K562 (cell line): ENCODE measurements at regions not wholly inside any gene's neighbourhood (a gene's known extent, or its start where the extent isn't known, plus 50 kb on each side); places are given as distances from the start of the nearest gene placed in this dataset.

Experiments used
- ATAC-seq: fragments of 200-7000 bp; cut with Tn5 transposase; 3 replicates; pipeline ENCODE4 v1.9.1; 2020; ENCODE audit warnings: moderate library complexity
- BruUV-seq: library from RNA; stranded (reverse); fragments of 400-500 nt; replicated peaks from 2 replicates; lab custom pipeline; 2021; lab: Mats Ljungman, UMichigan
- CTCF ChIA-PET: fragments of 300-600 bp; formaldehyde crosslinking; extraction: SDS; loops from one replicate; lab custom pipeline; 2021; ENCODE audit warnings: low intra/inter-chr PET ratio; lab: Yijun Ruan, JAX
- POLR2A ChIA-PET: fragments of 300-600, 350-650 bp; sonication (Branson Sonifier 250); formaldehyde crosslinking; extraction: SDS; loops from one replicate; lab custom pipeline; 2021; ENCODE audit warnings: antibody characterized with exemption, inconsistent platforms; lab: Yijun Ruan, JAX
- DNase-seq, 4 experiments: peaks; one replicate each; pipeline versions ENCODE4 v3.0.0 to v3.0.0-alpha.2; 2011 to 2018; ENCODE audit warnings: low spot score in 3 of 4, mixed read lengths in 3 of 4; ENCODE audit errors: extremely low read depth in 1 of 4
- FAIRE-seq: peaks from 2 replicates; lab custom pipeline; 2011; peaks lifted over from hg19 to GRCh38; lab: Jason Lieb, UNC
- H2AFZ ChIP-seq: 2 replicates; pipeline ENCODE4 v1.6.0; 2011; ENCODE audit warnings: low read depth, low read length, control low read depth, inconsistent platforms
- H3K27ac ChIP-seq: fragments of 200-600 bp; 3 replicates; pipeline ENCODE4 v1.8.0; 2011; ENCODE audit warnings: low read depth, mild to moderate bottlenecking, control low read depth, inconsistent platforms, low read length, moderate library complexity, mixed read lengths; ENCODE audit errors: extremely low read depth
- H3K27me3 ChIP-seq, 2 experiments: fragments of 300-600 bp in 1 of 2; 2 replicates in 1 of 2; 3 replicates in 1 of 2; pipeline versions ENCODE4 v1.6.0 to v1.8.0; 2011; ENCODE audit warnings: inconsistent platforms in 2 of 2, low read length in 2 of 2, mild to moderate bottlenecking in 1 of 2, mixed read lengths in 1 of 2, moderate library complexity in 1 of 2; ENCODE audit not compliant: control insufficient read depth in 2 of 2, insufficient read depth in 2 of 2
- H3K36me3 ChIP-seq: fragments of 300-600 bp; 3 replicates; pipeline ENCODE4 v1.8.0; 2011; ENCODE audit warnings: mild to moderate bottlenecking, low read length, inconsistent platforms; ENCODE audit not compliant: control insufficient read depth, insufficient read depth
- H3K4me1 ChIP-seq, 2 experiments: fragments of 200-600 bp in 1 of 2; replicated peaks in 1 of 2; 2 replicates in 1 of 2; 3 replicates in 1 of 2; pipeline versions ENCODE4 v1.5.1 to v1.8.0; 2011; ENCODE audit warnings: inconsistent platforms in 2 of 2, low read length in 2 of 2, mild to moderate bottlenecking in 1 of 2, mixed read lengths in 1 of 2, moderate library complexity in 1 of 2; ENCODE audit not compliant: control insufficient read depth in 2 of 2, insufficient read depth in 2 of 2
- H3K4me2 ChIP-seq: 2 replicates; pipeline ENCODE4 v1.6.1; 2011; ENCODE audit warnings: low read length, control low read depth, inconsistent platforms, mixed read lengths; ENCODE audit not compliant: insufficient read depth
- H3K4me3 ChIP-seq: fragments of 200-600 bp; sonication (generic), shearing (Covaris generic); 2 replicates; pipeline ENCODE4 v1.5.1; 2016; ENCODE audit warnings: control low read depth, inconsistent platforms
- H3K79me2 ChIP-seq: fragments of 200-600 bp; 3 replicates; pipeline ENCODE4 v1.8.0; 2011; ENCODE audit warnings: low read length, inconsistent platforms; ENCODE audit not compliant: control insufficient read depth, insufficient read depth
- H3K9ac ChIP-seq, 2 experiments: 2 replicates each; pipeline versions ENCODE4 v1.6.0 to v1.6.1; 2011; ENCODE audit warnings: low read depth in 2 of 2, low read length in 2 of 2, control low read depth in 1 of 2, inconsistent platforms in 1 of 2, mild to moderate bottlenecking in 1 of 2, mixed read lengths in 1 of 2; ENCODE audit not compliant: insufficient read depth in 1 of 2
- H3K9me1 ChIP-seq: one replicate; pipeline ENCODE4 v1.6.0; 2011; ENCODE audit warnings: inconsistent platforms, mild to moderate bottlenecking, low read length, moderate library complexity; ENCODE audit not compliant: control insufficient read depth, insufficient read depth
- H3K9me3 ChIP-seq: replicated peaks from 2 replicates; pipeline ENCODE4 v1.5.1; 2011; ENCODE audit warnings: low read depth, low read length, inconsistent platforms; ENCODE audit not compliant: control insufficient read depth, insufficient read depth
- H4K20me1 ChIP-seq: replicated peaks from 2 replicates; pipeline ENCODE4 v1.6.1; 2011; ENCODE audit warnings: low read length, inconsistent platforms, mixed read lengths; ENCODE audit not compliant: control insufficient read depth, insufficient read depth
- BHLHE40 ChIP-seq: IDR thresholded peaks from 2 replicates; pipeline ENCODE4 v1.6.1; 2011; ENCODE audit warnings: low read length, improper control_type of control experiment
- CSDE1 ChIP-seq, 2 experiments: fragments of 450-650 bp; IDR thresholded peaks; 2 replicates each; pipeline ENCODE4 v1.6.1; 2016; ENCODE audit warnings: mild to moderate bottlenecking in 1 of 2
- MCM2 ChIP-seq: fragments of 450-650 bp; IDR thresholded peaks from 2 replicates; pipeline ENCODE4 v1.6.1; 2017; ENCODE audit warnings: low read depth, mild to moderate bottlenecking
- NELFE ChIP-seq: IDR thresholded peaks from 2 replicates; pipeline ENCODE4 v1.6.1; 2011; ENCODE audit warnings: mild to moderate bottlenecking; ENCODE audit not compliant: insufficient read depth, insufficient read length
- STAT5A ChIP-seq: IDR thresholded peaks from 2 replicates; pipeline ENCODE4 v1.6.1; 2012; ENCODE audit warnings: low read length, inconsistent platforms, borderline replicate concordance
- ZSCAN29 ChIP-seq: fragments of 450-650 bp; IDR thresholded peaks from 2 replicates; pipeline ENCODE4 v1.6.1; 2017
- WGBS: fragments of 100-300 bp; shearing (Covaris generic); methylation state at CpG from one replicate; pipeline ENCODE4 v1.1.6; 2016; ENCODE audit warnings: low coverage, mixed read lengths; ENCODE audit not compliant: insufficient coverage; ENCODE audit errors: missing lambda C conversion rate; 5-methylcytosine and 5-hydroxymethylcytosine counted together
- in situ Hi-C: fragments of 300-500 bp; cut with MboI; formaldehyde crosslinking; loops from 4 replicates; pipeline ENCODE4 v1.15.0; 2018; ENCODE audit warnings: inconsistent platforms, mixed read lengths
- intact Hi-C: fragments of 100-400 bp; cut with micrococcal nuclease; formaldehyde crosslinking; loops from 2 replicates; pipeline ENCODE4 v1.14.2; 2022
- TF ChIP-seq, protein P1 (sequence below), 2 experiments: fragments of 250-450 bp in 1 of 2; fragments of 450-650 bp in 1 of 2; sonication (Bioruptor Pico) in 1 of 2; IDR thresholded peaks; 2 replicates each; pipeline versions ENCODE4 v1.6.1 to v1.8.0; 2016 to 2021; ENCODE audit warnings: mild to moderate bottlenecking in 2 of 2, moderate library complexity in 2 of 2, missing compliant biosample characterization in 1 of 2, missing genetic modification characterization in 1 of 2

DNA sequence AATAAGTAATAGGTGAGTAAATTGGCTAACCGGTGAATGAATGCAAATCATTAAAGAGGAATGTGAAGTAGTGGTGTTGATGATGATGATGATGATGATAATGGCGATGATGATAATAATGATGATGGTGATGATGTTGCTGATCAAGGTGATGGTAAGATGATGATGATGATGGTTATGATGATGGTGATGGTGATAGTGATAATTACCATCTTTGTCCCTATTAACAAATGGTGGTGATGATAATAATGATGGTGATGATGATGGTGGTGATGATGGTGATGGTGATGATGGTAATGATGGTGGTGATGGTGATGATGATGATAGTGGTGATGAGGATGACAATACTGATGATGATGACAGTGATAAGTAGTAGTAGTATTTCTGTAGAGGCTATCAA is 452.6 kb downstream of the ZNF536 start:
- Histone ChIP-seq H3K36me3 (no peaks in the 10 kb centered on the region), H3K4me1 (no peaks in the 10 kb centered on the region), H3K27me3 (no peaks in the 10 kb centered on the region), H3K27ac (no peak overlapping the region), H3K79me2 (no peaks in the 10 kb centered on the region), H4K20me1 (no peaks in the 10 kb centered on the region), H2AFZ (no peak overlapping the region), H3K9me1 (no peaks in the 10 kb centered on the region), H3K4me3 (no peak overlapping the region), H3K4me2 (no peak overlapping the region), H3K9me3 (no peaks in the 10 kb centered on the region), H3K9ac (no peak overlapping the region)
- no peak for DNase-seq
- TF ChIP-seq BHLHE40 (no peak), STAT5A (no peak), MCM2 (no peak), ZSCAN29 (no peak), NELFE (no peak), CSDE1 (IDR thresholded peaks at IDR 0.05) (no peak)
- TF ChIP-seq, protein P1, sequence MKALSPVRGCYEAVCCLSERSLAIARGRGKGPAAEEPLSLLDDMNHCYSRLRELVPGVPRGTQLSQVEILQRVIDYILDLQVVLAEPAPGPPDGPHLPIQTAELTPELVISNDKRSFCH (CRISPR knock-in tag; IDR thresholded peaks at IDR 0.05): no peak
- TF ChIP-seq, protein P1 (tag; IDR thresholded peaks at IDR 0.05): no peak
- POLR2A ChIA-PET: no interaction called here
- BruUV-seq: no TSS peak
- no peak for ATAC-seq
- CTCF ChIA-PET: no interaction called here
- no peak for FAIRE-seq
- intact Hi-C loops (no loop called here), in situ Hi-C loops (no loop called here)
- WGBS: 0% methylated on average over 2 of the region's 2 CpGs
